HEK293 (cell line): ENCODE measurements at regions not wholly inside any gene's neighbourhood (a gene's known extent, or its start where the extent isn't known, plus 50 kb on each side); places are given as distances from the start of the nearest gene placed in this dataset.

Experiments
- CTCF ChIA-PET: fragments of 350-600 bp; formaldehyde crosslinking; extraction: SDS; loops from one replicate; lab custom pipeline; 2021; ENCODE audit warnings: antibody characterized with exemption; lab: Yijun Ruan, JAX
- POLR2A ChIA-PET: fragments of 300-600 bp; formaldehyde crosslinking; extraction: SDS; loops from one replicate; lab custom pipeline; 2020; ENCODE audit warnings: antibody characterized with exemption, inconsistent platforms; lab: Yijun Ruan, JAX
- H3K27ac ChIP-seq: fragments of 200-500 bp; sonication (Bioruptor generic); 2 replicates; pipeline ENCODE4 v1.5.1; 2014; ENCODE audit warnings: low read depth, low read length, control low read depth, inconsistent platforms; ENCODE audit errors: extremely low read depth
- H3K36me3 ChIP-seq, 2 experiments: fragments of 200-500 bp in 1 of 2; sonication (Bioruptor generic) in 1 of 2; 1 replicate in 1 of 2; 2 replicates in 1 of 2; pipeline ENCODE4 v1.5.1; 2014 to 2017; ENCODE audit warnings: inconsistent platforms in 2 of 2, low read length in 2 of 2; ENCODE audit not compliant: control insufficient read depth in 2 of 2, insufficient read depth in 1 of 2
- H3K4me1 ChIP-seq: fragments of 200-500 bp; sonication (Bioruptor generic); 2 replicates; pipeline ENCODE4 v1.5.1; 2014; ENCODE audit warnings: mild to moderate bottlenecking, low read length, inconsistent platforms; ENCODE audit not compliant: control insufficient read depth, insufficient read depth
- H3K4me3 ChIP-seq: 2 replicates; pipeline ENCODE4 v1.5.1; 2011; ENCODE audit warnings: low read depth, mild to moderate bottlenecking, control low read depth, low read length, moderate library complexity
- H3K9me3 ChIP-seq: fragments of 200-500 bp; sonication (Bioruptor generic); 2 replicates; pipeline ENCODE4 v1.5.1; 2014; ENCODE audit warnings: low read depth, low read length, inconsistent platforms; ENCODE audit not compliant: control insufficient read depth, insufficient read depth
- CTCF ChIP-seq: fragments of 450-650 bp; formaldehyde crosslinking; IDR thresholded peaks from 2 replicates; pipeline ENCODE4 v1.5.1; 2016; ENCODE audit warnings: missing biosample characterization, missing genetic modification characterization
- EGR2 ChIP-seq: fragments of 450-650 bp; formaldehyde crosslinking; IDR thresholded peaks from 2 replicates; pipeline ENCODE4 v1.5.1; 2016; ENCODE audit warnings: low read depth, missing biosample characterization, missing genetic modification characterization
- ZFP3 ChIP-seq: fragments of 450-650 bp; formaldehyde crosslinking; IDR thresholded peaks from 2 replicates; pipeline ENCODE4 v1.5.1; 2016; ENCODE audit warnings: low read depth, missing biosample characterization, missing genetic modification characterization
- ZNF16 ChIP-seq: fragments of 450-650 bp; formaldehyde crosslinking; IDR thresholded peaks from 2 replicates; pipeline ENCODE4 v1.5.1; 2016; ENCODE audit warnings: low read depth, missing biosample characterization, missing genetic modification characterization
- ZNF530 ChIP-seq: fragments of 450-650 bp; formaldehyde crosslinking; IDR thresholded peaks from 2 replicates; pipeline ENCODE4 v1.5.1; 2016; ENCODE audit warnings: low read depth, missing biosample characterization, missing genetic modification characterization
- ZNF561 ChIP-seq: fragments of 450-650 bp; IDR thresholded peaks from 2 replicates; pipeline ENCODE4 v1.5.1; 2018; ENCODE audit warnings: missing biosample characterization, missing genetic modification characterization, borderline replicate concordance
- ZNF639 ChIP-seq: fragments of 450-650 bp; formaldehyde crosslinking; IDR thresholded peaks from 2 replicates; pipeline ENCODE4 v1.5.1; 2016; ENCODE audit warnings: missing biosample characterization, missing genetic modification characterization
- TF ChIP-seq, protein P1 (sequence below): fragments of 450-650 bp; formaldehyde crosslinking; IDR thresholded peaks from 2 replicates; pipeline ENCODE4 v1.5.1; 2016; ENCODE audit warnings: missing biosample characterization, missing genetic modification characterization, borderline replicate concordance
- TF ChIP-seq, protein P2 (sequence below): fragments of 450-650 bp; formaldehyde crosslinking; IDR thresholded peaks from 2 replicates; pipeline ENCODE4 v1.5.1; 2017; ENCODE audit warnings: missing biosample characterization, missing genetic modification characterization
- TF ChIP-seq, protein P3 (sequence below): fragments of 450-650 bp; formaldehyde crosslinking; IDR thresholded peaks from 2 replicates; pipeline ENCODE4 v1.5.1; 2016; ENCODE audit warnings: missing biosample characterization, missing genetic modification characterization

- TF ChIP-seq CTCF (tag by site-specific recombination) (no peak), ZFP3 (no peak), ZNF530 (tag by site-specific recombination) (no peak)
Observed at GRCh38 chr6:3643921-3644738, 107.4 kb downstream of the PXDC1 start (continued).

DNA sequence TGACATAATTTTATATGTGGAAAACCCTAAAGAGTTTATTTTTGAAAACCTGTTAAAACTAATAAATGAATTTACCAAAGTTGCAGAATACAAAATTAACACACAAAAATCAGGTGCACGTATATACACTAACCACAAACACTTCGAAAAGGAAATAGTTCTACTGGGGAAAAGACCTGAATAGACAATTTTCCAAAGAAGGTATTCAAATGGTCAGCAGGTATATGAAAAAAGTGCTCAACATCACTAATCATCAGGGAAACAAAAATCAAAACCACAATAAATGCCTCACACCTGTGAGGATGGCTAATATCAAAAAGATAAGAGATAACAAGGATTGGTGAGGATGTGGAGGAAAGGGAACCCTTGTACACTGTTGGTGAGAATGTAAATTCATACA lies 110.6 kb downstream of the PXDC1 start:
- H3K4me1 ChIP-seq = no peaks in the 10 kb centered on the region
- CTCF ChIA-PET = no interaction called here
- TF ChIP-seq EGR2 (tag by site-specific recombination) = no peak
- TF ChIP-seq, protein P1, sequence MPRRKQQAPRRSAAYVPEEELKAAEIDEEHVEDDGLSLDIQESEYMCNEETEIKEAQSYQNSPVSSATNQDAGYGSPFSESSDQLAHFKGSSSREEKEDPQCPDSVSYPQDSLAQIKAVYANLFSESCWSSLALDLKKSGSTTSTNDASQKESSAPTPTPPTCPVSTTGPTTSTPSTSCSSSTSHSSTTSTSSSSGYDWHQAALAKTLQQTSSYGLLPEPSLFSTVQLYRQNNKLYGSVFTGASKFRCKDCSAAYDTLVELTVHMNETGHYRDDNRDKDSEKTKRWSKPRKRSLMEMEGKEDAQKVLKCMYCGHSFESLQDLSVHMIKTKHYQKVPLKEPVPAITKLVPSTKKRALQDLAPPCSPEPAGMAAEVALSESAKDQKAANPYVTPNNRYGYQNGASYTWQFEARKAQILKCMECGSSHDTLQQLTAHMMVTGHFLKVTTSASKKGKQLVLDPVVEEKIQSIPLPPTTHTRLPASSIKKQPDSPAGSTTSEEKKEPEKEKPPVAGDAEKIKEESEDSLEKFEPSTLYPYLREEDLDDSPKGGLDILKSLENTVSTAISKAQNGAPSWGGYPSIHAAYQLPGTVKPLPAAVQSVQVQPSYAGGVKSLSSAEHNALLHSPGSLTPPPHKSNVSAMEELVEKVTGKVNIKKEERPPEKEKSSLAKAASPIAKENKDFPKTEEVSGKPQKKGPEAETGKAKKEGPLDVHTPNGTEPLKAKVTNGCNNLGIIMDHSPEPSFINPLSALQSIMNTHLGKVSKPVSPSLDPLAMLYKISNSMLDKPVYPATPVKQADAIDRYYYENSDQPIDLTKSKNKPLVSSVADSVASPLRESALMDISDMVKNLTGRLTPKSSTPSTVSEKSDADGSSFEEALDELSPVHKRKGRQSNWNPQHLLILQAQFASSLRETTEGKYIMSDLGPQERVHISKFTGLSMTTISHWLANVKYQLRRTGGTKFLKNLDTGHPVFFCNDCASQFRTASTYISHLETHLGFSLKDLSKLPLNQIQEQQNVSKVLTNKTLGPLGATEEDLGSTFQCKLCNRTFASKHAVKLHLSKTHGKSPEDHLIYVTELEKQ (tag by site-specific recombination) = no peak
- no peak for TF ChIP-seq ZNF639 (tag by site-specific recombination)
- no peak for TF ChIP-seq ZNF16 (tag by site-specific recombination)
- TF ChIP-seq, protein P2, sequence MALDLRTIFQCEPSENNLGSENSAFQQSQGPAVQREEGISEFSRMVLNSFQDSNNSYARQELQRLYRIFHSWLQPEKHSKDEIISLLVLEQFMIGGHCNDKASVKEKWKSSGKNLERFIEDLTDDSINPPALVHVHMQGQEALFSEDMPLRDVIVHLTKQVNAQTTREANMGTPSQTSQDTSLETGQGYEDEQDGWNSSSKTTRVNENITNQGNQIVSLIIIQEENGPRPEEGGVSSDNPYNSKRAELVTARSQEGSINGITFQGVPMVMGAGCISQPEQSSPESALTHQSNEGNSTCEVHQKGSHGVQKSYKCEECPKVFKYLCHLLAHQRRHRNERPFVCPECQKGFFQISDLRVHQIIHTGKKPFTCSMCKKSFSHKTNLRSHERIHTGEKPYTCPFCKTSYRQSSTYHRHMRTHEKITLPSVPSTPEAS (tag by site-specific recombination) = no peak
- TF ChIP-seq, protein P3, sequence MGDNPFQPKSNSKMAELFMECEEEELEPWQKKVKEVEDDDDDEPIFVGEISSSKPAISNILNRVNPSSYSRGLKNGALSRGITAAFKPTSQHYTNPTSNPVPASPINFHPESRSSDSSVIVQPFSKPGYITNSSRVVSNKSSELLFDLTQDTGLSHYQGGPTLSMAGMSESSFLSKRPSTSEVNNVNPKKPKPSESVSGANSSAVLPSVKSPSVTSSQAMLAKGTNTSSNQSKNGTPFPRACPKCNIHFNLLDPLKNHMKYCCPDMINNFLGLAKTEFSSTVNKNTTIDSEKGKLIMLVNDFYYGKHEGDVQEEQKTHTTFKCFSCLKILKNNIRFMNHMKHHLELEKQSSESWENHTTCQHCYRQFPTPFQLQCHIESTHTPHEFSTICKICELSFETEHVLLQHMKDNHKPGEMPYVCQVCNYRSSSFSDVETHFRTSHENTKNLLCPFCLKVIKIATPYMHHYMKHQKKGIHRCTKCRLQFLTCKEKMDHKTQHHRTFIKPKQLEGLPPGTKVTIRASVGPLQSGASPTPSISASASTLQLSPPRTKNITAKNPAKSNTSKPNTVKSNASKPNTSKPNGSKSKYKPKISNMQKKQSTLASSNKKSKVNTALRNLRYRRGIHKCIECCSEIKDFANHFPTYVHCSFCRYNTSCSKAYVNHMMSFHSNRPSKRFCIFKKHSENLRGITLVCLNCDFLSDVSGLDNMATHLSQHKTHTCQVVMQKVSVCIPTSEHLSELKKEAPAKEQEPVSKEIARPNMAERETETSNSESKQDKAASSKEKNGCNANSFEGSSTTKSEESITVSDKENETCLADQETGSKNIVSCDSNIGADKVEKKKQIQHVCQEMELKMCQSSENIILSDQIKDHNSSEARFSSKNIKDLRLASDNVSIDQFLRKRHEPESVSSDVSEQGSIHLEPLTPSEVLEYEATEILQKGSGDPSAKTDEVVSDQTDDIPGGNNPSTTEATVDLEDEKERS (tag by site-specific recombination) = no peak
- no peak for TF ChIP-seq ZNF561 (tag by site-specific recombination)
- POLR2A ChIA-PET = no interaction called here
- H3K9me3 ChIP-seq = no peaks in the 10 kb centered on the region
- no peak overlapping the region for H3K4me3 ChIP-seq
- no peak overlapping the region for H3K27ac ChIP-seq
- no peaks in the 10 kb centered on the region for H3K36me3 ChIP-seq
